ENCODE measurements at regions not wholly inside any gene's neighbourhood (a gene's known extent, or its start where the extent isn't known, plus 50 kb on each side); places are given as distances from the start of the nearest gene placed in this dataset.

DNA sequence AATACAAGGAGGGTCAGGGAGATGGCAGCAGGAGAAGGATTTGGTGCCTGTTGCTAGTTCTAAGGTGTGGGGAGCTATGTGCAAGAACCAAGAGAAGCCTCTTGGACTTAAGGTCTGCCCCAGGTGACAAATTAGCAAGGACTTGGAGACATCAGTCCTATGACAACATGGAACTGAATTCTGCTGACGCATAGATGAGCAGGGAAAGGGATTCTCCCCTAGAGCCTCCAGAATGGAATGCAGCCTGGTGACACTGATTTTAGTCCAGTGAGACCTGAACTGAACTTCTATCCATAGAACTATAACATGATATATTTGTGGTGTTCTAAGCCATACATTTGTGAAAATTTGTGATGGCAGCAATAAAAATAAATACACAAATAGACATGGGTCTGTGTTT lies 215.6 kb downstream of the ESM1 start:
- TF ChIP-seq, protein P1, sequence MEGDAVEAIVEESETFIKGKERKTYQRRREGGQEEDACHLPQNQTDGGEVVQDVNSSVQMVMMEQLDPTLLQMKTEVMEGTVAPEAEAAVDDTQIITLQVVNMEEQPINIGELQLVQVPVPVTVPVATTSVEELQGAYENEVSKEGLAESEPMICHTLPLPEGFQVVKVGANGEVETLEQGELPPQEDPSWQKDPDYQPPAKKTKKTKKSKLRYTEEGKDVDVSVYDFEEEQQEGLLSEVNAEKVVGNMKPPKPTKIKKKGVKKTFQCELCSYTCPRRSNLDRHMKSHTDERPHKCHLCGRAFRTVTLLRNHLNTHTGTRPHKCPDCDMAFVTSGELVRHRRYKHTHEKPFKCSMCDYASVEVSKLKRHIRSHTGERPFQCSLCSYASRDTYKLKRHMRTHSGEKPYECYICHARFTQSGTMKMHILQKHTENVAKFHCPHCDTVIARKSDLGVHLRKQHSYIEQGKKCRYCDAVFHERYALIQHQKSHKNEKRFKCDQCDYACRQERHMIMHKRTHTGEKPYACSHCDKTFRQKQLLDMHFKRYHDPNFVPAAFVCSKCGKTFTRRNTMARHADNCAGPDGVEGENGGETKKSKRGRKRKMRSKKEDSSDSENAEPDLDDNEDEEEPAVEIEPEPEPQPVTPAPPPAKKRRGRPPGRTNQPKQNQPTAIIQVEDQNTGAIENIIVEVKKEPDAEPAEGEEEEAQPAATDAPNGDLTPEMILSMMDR (IDR thresholded peaks at IDR 0.05 in 4 of 5, conservative IDR thresholded peaks at IDR 0.05 in 1 of 5): no peak
- no peak for TF ChIP-seq POLR2A (IDR thresholded peaks at IDR 0.05)
